ENCODE measurements at regions not wholly inside any gene's neighbourhood (a gene's known extent, or its start where the extent isn't known, plus 50 kb on each side); places are given as distances from the start of the nearest gene placed in this dataset.

- Histone ChIP-seq H3K36me3 (no peaks in the 10 kb centered on the region), H3K4me1 (peaks cover 0 to 8% (median under 1%) of the 10 kb centered on the region in 4 donors), H3K27ac (replicated peaks in 1 of 4) (no peak overlapping the region), H3K4me3 (no peak overlapping the region), H3K27me3 (no peaks in the 10 kb centered on the region), H3K9me3 (no peaks in the 10 kb centered on the region)
- DNase-seq (ENCODE audit: extremely low spot score) = peak; percentile 60
- intact Hi-C loops (cut with DNase I) = no loop called here
- 73% methylated on average over 1 of the region's 1 CpG for WGBS
- TF ChIP-seq CTCF (IDR thresholded peaks at IDR 0.05) (no peak), EP300 (IDR thresholded peaks at IDR 0.05) (no peak), POLR2AphosphoS5 (IDR thresholded peaks at IDR 0.05) (no peak), POLR2A (IDR thresholded peaks at IDR 0.05; ENCODE audit: low read depth) (no peak)
Observed at GRCh38 chr6:149152521-149152920, 165.0 kb upstream of the TAB2 start.

GRCh38 chr6:149153100-149153499 is 164.4 kb upstream of the TAB2 start:
- TF ChIP-seq POLR2A (IDR thresholded peaks at IDR 0.05; ENCODE audit: low read depth) (no peak), EP300 (IDR thresholded peaks at IDR 0.05) (no peak), CTCF (IDR thresholded peaks at IDR 0.05) (no peak), POLR2AphosphoS5 (IDR thresholded peaks at IDR 0.05) (no peak)
- intact Hi-C loops (cut with DNase I) = no loop called here
- Histone ChIP-seq H3K4me3 (no peak overlapping the region), H3K27ac (replicated peaks in 1 of 4) (no peak overlapping the region), H3K27me3 (no peaks in the 10 kb centered on the region), H3K4me1 (peaks cover 0 to 2% (median 0%) of the 10 kb centered on the region in 4 donors), H3K36me3 (no peaks in the 10 kb centered on the region), H3K9me3 (no peaks in the 10 kb centered on the region)
- 61% methylated on average over 2 of the region's 2 CpGs for whole genome bisulfite sequencing
- DNase-seq (ENCODE audit: extremely low spot score) = no peak

- intact Hi-C loops (cut with DNase I) = no loop called here
- no peak for TF ChIP-seq POLR2A (IDR thresholded peaks at IDR 0.05; ENCODE audit: low read depth)
- TF ChIP-seq CTCF (IDR thresholded peaks at IDR 0.05) = no peak
- TF ChIP-seq POLR2AphosphoS5 (IDR thresholded peaks at IDR 0.05) = no peak
- TF ChIP-seq EP300 (IDR thresholded peaks at IDR 0.05) = no peak
- peak; percentile 39 for DNase-seq (ENCODE audit: extremely low spot score)
- Histone ChIP-seq H3K4me3 (no peak overlapping the region), H3K27ac (replicated peaks in 1 of 4) (no peak overlapping the region), H3K27me3 (no peaks in the 10 kb centered on the region), H3K4me1 (no peaks in the 10 kb centered on the region), H3K36me3 (no peaks in the 10 kb centered on the region), H3K9me3 (no peaks in the 10 kb centered on the region)
- 74% methylated on average over 2 of the region's 2 CpGs for WGBS
Observed at GRCh38 chr6:149153693-149154092, 163.8 kb upstream of the TAB2 start.

DNA sequence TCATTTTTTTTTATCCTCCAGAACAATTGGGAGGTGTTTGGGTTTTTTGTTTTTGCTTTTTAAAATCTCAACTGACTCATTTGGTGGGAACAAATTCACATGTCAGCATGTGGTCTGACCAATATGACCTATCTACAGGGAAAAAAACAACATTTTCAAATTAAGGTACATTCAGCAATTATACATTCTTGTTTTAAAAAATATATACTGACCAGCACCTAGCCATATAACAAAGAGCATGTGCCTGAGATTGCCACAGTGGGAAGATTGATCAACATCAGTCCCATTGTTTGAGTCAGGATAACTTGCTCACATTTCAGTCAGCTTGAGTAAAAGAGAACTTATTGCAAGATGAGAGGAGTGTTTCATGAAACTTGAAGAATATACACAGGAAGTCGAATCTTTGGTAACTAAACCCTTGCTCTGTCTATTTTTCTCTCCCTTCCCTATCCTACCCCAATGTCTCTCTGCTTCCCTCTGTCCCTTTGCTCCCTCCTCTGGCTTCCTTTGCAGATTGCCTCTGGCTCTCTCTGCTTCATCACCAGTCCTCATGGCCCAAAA is 163.2 kb upstream of the TAB2 start:
- no peak for TF ChIP-seq POLR2A (IDR thresholded peaks at IDR 0.05; ENCODE audit: low read depth)
- no peak for TF ChIP-seq CTCF (IDR thresholded peaks at IDR 0.05)
- H3K27me3 ChIP-seq = no peaks in the 10 kb centered on the region
- H3K27ac ChIP-seq (replicated peaks in 1 of 4) = no peak overlapping the region
- H3K4me3 ChIP-seq = no peak overlapping the region
- no peaks in the 10 kb centered on the region for H3K9me3 ChIP-seq
- 86% methylated on average over 1 of the region's 1 CpG for WGBS
- no peaks in the 10 kb centered on the region for H3K36me3 ChIP-seq
- intact Hi-C loops (cut with DNase I) = no loop called here
- peak; percentile 80 for DNase-seq (ENCODE audit: extremely low spot score)
- H3K4me1 ChIP-seq = no peaks in the 10 kb centered on the region

DNA sequence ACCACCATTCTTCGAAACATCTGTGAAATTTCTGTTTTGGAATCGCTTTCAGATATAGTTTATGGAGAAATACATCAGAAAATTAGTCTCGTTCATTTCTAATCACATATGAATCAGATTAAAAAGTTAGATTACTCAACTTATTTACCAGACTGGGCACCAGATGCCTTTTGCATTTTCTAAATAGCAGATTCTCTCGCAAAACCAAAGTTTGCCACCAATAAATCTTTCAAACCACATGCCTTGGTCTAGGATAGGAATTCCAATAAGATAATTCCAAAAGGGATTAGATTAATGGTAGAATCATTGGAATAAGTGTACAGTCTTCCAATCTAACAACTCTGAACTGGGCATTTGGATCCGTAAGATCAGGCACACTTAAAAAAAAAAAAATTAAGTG is 160.4 kb upstream of the TAB2 start:
- Histone ChIP-seq H3K4me1 (no peaks in the 10 kb centered on the region), H3K27me3 (no peaks in the 10 kb centered on the region), H3K9me3 (no peaks in the 10 kb centered on the region), H3K36me3 (no peaks in the 10 kb centered on the region), H3K4me3 (no peak overlapping the region), H3K27ac (replicated peaks in 1 of 4) (no peak overlapping the region)
- WGBS = 90% methylated on average over 5 of the region's 5 CpGs
- no peak for DNase-seq (ENCODE audit: extremely low spot score)
- TF ChIP-seq EP300 (IDR thresholded peaks at IDR 0.05) (no peak), POLR2AphosphoS5 (IDR thresholded peaks at IDR 0.05) (no peak), CTCF (IDR thresholded peaks at IDR 0.05) (no peak), POLR2A (IDR thresholded peaks at IDR 0.05; ENCODE audit: low read depth) (no peak)
- intact Hi-C loops (cut with DNase I) = no loop called here

All from esophagus muscularis mucosa (tissue), 4 donors.